GM12878 (cell line): ENCODE measurements at regions not wholly inside any gene's neighbourhood (a gene's known extent, or its start where the extent isn't known, plus 50 kb on each side); places are given as distances from the start of the nearest gene placed in this dataset.

Experiments used
- ATF2 ChIP-seq: IDR thresholded peaks from 2 replicates; pipeline ENCODE4 v1.6.1; 2012; ENCODE audit warnings: low read length, inconsistent platforms
- CTCF ChIP-seq, 3 experiments: IDR thresholded peaks in 2 of 3; conservative IDR thresholded peaks in 1 of 3; 2 replicates each; pipeline ENCODE4 v1.5.1; 2011; ENCODE audit warnings: low read depth in 3 of 3, low read length in 3 of 3, mild to moderate bottlenecking in 3 of 3, control low read depth in 2 of 3, moderate library complexity in 2 of 3, inconsistent platforms in 1 of 3, mixed read lengths in 1 of 3; ENCODE audit not compliant: control insufficient read depth in 2 of 3, insufficient read depth in 1 of 3; ENCODE audit errors: extremely low read depth in 1 of 3
- E2F8 ChIP-seq: fragments of 450-650 bp; IDR thresholded peaks from 2 replicates; pipeline ENCODE4 v1.6.1; 2018; ENCODE audit warnings: mild to moderate bottlenecking, low read depth, moderate library complexity; ENCODE audit not compliant: partially characterized antibody
- FOS ChIP-seq: IDR thresholded peaks from 3 replicates; pipeline ENCODE4 v1.6.1; 2011; ENCODE audit warnings: borderline replicate concordance; ENCODE audit not compliant: insufficient read length; ENCODE audit errors: extremely low read depth
- MAX ChIP-seq: IDR thresholded peaks from 2 replicates; pipeline ENCODE4 v1.6.1; 2012; ENCODE audit warnings: low read depth, low read length, improper control_type of control experiment
- NR2C2 ChIP-seq: IDR thresholded peaks from 2 replicates; pipeline ENCODE4 v1.6.1; 2011; ENCODE audit warnings: borderline replicate concordance, low read depth; ENCODE audit not compliant: control insufficient read depth, insufficient read length
- SIN3A ChIP-seq: IDR thresholded peaks from 2 replicates; pipeline ENCODE4 v1.6.1; 2012; ENCODE audit warnings: low read depth, low read length, improper control_type of control experiment
- SP1 ChIP-seq: IDR thresholded peaks from one replicate; pipeline ENCODE4 v1.6.1; 2011; ENCODE audit warnings: low read depth, low read length
- SRF ChIP-seq, 2 experiments: IDR thresholded peaks; 2 replicates each; pipeline ENCODE4 v1.6.1; 2011; ENCODE audit warnings: low read depth in 2 of 2, low read length in 2 of 2, mild to moderate bottlenecking in 1 of 2, moderate library complexity in 1 of 2
- TAF1 ChIP-seq: IDR thresholded peaks from 2 replicates; pipeline ENCODE4 v1.6.1; 2011; ENCODE audit warnings: mild to moderate bottlenecking, low read depth, low read length, borderline replicate concordance

- TF ChIP-seq CTCF (IDR thresholded peaks at IDR 0.05 in 2 of 3, conservative IDR thresholded peaks at IDR 0.05 in 1 of 3; ENCODE audit: control insufficient read depth in 2 of 3, extremely low read depth in 1 of 3, insufficient read depth in 1 of 3, low read depth in 3 of 3, low read length in 3 of 3) = no peak
- TF ChIP-seq MAX = no peak
- no peak for TF ChIP-seq E2F8
- TF ChIP-seq SRF (IDR thresholded peaks at IDR 0.05; ENCODE audit: low read depth in 2 of 2, low read length in 2 of 2) = no peak
- TF ChIP-seq FOS = no peak
- TF ChIP-seq NR2C2 = no peak
- no peak for TF ChIP-seq TAF1
- no peak for TF ChIP-seq SIN3A
- TF ChIP-seq SP1 = no peak
- no peak for TF ChIP-seq ATF2
Measured at GRCh38 chr10:65742906-65743305, 1182.9 kb upstream of the LRRTM3 start.
